SK-N-MC (cell line): ENCODE measurements at regions not wholly inside any gene's neighbourhood (a gene's known extent, or its start where the extent isn't known, plus 50 kb on each side); places are given as distances from the start of the nearest gene placed in this dataset.
A peak's percentile ranks its signal among the peaks of the same experiment; 100 is the strongest.

Experiments
- DNase-seq: peaks from one replicate; pipeline ENCODE4 v3.0.0-alpha.2; 2011; ENCODE audit warnings: low read depth, low spot score
- H3K27ac ChIP-seq: fragments of 200-600 bp; sonication (generic); 2 replicates; pipeline ENCODE4 v1.5.1; 2016; ENCODE audit warnings: mixed run types
- H3K36me3 ChIP-seq: fragments of 200-600 bp; sonication (generic); 2 replicates; pipeline ENCODE4 v1.6.1; 2017; ENCODE audit warnings: antibody characterized with exemption, low read length, mixed read lengths; ENCODE audit not compliant: insufficient read depth
- H3K4me3 ChIP-seq: fragments of 200-600 bp; sonication (generic); 2 replicates; pipeline ENCODE4 v1.5.1; 2016
- H3K9ac ChIP-seq: fragments of 200-600 bp; sonication (generic); 2 replicates; pipeline ENCODE4 v1.8.0; 2017; ENCODE audit warnings: mixed run types, mixed read lengths; ENCODE audit not compliant: insufficient read length
- H3K9me3 ChIP-seq: fragments of 200-600 bp; sonication (generic); 2 replicates; pipeline ENCODE4 v1.6.1; 2017; ENCODE audit warnings: low read depth, mild to moderate bottlenecking, antibody characterized with exemption, low read length, moderate library complexity, mixed read lengths
- EZH2 ChIP-seq: fragments of 200-600 bp; sonication (generic); IDR thresholded peaks from one replicate; pipeline ENCODE4 v1.6.1; 2017; ENCODE audit warnings: antibody characterized with exemption
- FOXP2 ChIP-seq: optimal IDR thresholded peaks from 2 replicates; pipeline ENCODE3; 2011; ENCODE audit warnings: mild to moderate bottlenecking, moderate library complexity; ENCODE audit not compliant: insufficient read depth; ENCODE audit errors: extremely low read length, control extremely low read depth
- POLR2AphosphoS5 ChIP-seq: IDR thresholded peaks from 2 replicates; pipeline ENCODE4 v1.6.1; 2012; ENCODE audit warnings: mild to moderate bottlenecking, low read depth, low read length, borderline replicate concordance

DNA sequence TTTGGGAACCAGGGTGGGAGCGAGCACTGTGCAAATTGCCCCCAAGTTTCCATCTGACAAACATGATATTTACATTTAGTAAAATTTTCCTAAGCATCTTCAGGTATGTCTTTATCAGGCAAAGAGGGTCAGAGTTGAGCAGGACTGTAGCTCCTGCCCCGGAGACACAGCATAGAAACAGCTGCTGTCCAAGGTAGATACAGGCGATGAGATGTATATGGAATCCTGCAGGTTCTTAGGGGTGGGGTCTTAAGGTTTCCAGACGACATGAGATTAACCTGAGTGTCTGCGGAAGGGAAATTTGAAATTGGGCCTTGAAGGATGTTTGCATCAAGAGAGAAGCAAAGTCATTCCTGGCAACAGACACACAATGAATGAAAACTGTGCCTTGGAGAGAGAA is 998.8 kb downstream of the AACS start:
- Histone ChIP-seq H3K27ac (no peak overlapping the region), H3K9ac (no peak overlapping the region), H3K9me3 (no peaks in the 10 kb centered on the region), H3K4me3 (no peak overlapping the region), H3K36me3 (no peaks in the 10 kb centered on the region)
- DNase-seq = no peak
- TF ChIP-seq EZH2 = no peak
- no peak for TF ChIP-seq POLR2AphosphoS5
- TF ChIP-seq FOXP2 = no peak

DNA sequence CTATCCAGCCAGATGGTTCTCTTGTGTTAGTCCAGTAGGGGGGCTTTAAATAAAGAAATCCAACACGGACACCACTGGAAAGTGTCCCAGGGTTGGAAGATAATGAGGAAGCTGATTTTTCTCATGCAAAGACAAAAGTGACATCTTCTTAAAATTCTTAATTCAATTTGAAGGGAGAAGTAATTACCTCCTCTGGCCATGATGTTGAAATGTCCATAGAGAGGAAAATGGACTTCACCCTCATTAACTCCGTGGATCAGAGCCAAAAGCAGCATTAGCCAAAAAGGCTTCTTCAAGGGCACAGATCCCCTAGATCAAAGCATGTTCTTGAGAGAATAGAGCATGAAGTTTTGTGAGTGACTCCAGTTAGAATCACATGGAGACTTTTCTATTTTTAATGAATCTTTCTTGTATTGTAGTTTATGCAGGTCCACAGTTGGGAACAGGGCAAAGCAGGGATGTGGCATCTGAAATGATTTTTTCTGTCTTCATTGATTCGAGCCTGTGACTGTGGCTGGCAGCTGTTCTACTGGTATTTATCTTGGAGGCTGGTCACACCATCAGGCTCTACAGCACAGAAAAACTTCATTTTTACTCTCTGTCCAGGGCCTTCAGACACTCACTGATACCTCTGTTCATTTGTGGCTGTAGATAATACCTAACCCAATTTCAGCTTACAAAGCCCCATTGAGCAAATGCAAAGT is 1002.5 kb downstream of the AACS start:
- Histone ChIP-seq H3K9ac (peak overlapping the region; percentile 3), H3K4me3 (no peak overlapping the region), H3K9me3 (no peaks in the 10 kb centered on the region; the same call in 1 of the 2 replicates), H3K27ac (no peak overlapping the region), H3K36me3 (peaks cover 3% of the 10 kb centered on the region; the same call in 1 of the 2 replicates)
- no peak for DNase-seq
- TF ChIP-seq FOXP2 = no peak
- TF ChIP-seq EZH2 = no peak
- TF ChIP-seq POLR2AphosphoS5 = no peak

DNA sequence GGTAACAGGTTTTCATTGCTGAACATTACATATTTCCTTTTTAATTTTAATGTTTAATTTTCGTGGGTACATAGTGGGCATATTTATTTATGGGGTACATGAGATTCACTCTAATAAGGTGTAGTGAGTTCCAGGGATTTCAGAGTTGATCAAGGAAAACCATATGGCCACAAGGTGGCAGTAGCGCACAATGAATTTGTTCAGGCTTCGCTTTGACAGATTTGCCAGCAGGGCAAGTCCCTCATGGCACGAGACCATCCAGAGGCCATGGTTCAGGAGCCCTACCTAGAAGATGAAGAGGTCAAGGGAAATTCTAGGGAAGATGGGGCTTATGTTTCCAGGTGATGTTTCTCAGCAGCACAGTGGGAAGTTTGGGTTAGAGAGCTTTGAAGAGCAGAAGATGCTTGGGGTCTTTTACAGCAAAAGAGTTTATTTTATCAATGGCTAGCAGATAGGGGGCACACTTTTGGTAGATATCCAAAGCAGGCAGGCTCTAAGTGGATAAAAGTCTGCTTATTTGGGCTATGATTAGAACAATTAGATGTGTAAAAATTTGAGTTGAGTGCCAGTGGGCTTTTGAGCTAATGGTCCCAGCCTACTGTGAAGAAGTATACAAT is 1004.4 kb downstream of the AACS start:
- DNase-seq = peak; percentile 79
- no peak overlapping the region for H3K27ac ChIP-seq
- no peak overlapping the region for H3K4me3 ChIP-seq
- no peaks in the 10 kb centered on the region; the same call in 1 of the 2 replicates for H3K9me3 ChIP-seq
- no peak overlapping the region for H3K9ac ChIP-seq
- H3K36me3 ChIP-seq = peaks cover 3% of the 10 kb centered on the region; the same call in 1 of the 2 replicates
- TF ChIP-seq EZH2 = no peak
- no peak for TF ChIP-seq POLR2AphosphoS5
- no peak for TF ChIP-seq FOXP2

DNA sequence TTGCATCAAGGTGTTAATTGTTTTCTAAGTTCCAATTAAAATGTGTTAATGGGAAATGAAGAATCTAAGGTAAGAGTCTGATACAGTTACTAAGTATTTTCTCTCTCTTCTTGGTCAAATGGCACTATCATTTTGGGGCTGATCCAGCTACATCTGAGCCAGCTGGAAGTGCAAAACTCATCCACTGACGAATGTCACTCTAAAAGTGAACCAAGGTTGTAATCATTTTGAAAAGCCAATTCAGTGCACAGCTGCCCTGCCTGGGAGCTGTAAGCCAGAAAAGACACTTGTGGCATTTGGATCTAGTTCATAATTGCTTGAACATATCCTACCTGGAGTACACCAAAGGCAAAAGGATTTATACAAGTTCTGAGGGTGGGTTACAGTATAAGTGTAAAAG is 1011.3 kb downstream of the AACS start:
- TF ChIP-seq POLR2AphosphoS5 (no peak), FOXP2 (no peak)
- Histone ChIP-seq H3K36me3 (no peaks in the 10 kb centered on the region), H3K9ac (no peak overlapping the region), H3K4me3 (no peak overlapping the region), H3K27ac (no peak overlapping the region), H3K9me3 (no peaks in the 10 kb centered on the region)
- DNase-seq = no peak

DNA sequence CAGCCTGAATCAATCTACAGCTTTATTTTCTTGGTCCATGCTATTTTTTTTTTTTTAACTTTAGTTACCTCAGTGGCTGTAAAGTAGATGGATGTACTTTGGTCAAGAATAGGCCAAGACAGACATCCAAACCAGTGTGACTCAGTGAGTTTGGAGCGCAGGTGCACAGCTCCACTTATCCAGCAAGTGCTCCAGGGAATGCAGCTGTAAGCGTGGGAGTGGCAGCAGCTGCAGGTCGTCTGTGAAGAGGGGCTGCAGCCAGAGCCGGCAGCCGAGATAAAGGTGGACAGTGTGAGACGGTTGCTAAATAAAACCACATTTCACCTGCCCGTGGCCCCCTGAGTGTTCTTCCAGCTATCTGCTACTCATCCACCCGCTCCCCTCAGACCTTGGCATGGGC is 1018.7 kb downstream of the AACS start:
- DNase-seq = no peak
- TF ChIP-seq FOXP2 (no peak), EZH2 (no peak), POLR2AphosphoS5 (no peak)
- no peak overlapping the region for H3K27ac ChIP-seq
- no peak overlapping the region for H3K9ac ChIP-seq
- H3K36me3 ChIP-seq = no peaks in the 10 kb centered on the region
- H3K9me3 ChIP-seq = no peaks in the 10 kb centered on the region
- no peak overlapping the region for H3K4me3 ChIP-seq

DNA sequence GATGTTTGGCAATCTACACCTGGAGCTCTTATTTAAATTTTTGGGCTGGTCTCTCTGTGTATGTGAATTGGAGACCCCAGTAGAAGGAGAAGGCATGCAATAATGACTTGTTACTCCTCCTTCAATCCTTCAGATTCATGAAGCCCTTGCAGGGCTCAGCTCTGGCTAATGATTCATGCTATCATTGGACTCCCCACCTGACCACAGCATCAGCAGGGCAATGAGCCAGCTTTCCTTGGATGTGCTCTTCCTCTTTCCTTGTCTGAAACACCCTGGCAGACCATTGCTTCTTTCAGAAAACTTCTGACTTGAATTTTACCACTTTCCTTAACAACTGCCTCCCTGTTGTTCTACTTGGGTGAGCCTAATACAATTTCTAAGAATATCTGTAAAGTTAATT is 1019.2 kb downstream of the AACS start:
- no peak overlapping the region for H3K27ac ChIP-seq
- DNase-seq = no peak
- TF ChIP-seq FOXP2 = no peak
- TF ChIP-seq POLR2AphosphoS5 = no peak
- TF ChIP-seq EZH2 = no peak
- H3K9me3 ChIP-seq = no peaks in the 10 kb centered on the region
- no peak overlapping the region for H3K4me3 ChIP-seq
- no peaks in the 10 kb centered on the region for H3K36me3 ChIP-seq
- no peak overlapping the region for H3K9ac ChIP-seq

DNA sequence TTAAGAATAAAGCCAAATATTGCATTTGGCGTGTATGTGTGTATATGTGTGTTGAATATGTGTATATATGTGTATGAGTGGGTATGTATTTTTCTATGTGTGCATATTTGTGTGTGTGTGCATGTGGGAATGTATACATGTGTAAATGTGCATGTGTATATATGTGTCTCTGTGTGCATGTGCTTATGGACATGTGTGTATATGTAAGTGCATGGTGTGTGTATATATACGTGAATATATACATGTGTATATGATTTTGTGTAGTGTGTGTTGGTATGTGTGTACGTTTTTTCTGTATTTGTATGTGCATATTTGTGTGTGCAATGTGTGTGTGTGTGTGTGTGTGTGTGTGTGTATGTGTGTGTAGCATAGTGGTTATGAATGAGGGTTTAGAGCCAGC is 1021.0 kb downstream of the AACS start:
- no peak for TF ChIP-seq POLR2AphosphoS5
- TF ChIP-seq FOXP2 = no peak
- TF ChIP-seq EZH2 = no peak
- no peaks in the 10 kb centered on the region for H3K9me3 ChIP-seq
- H3K4me3 ChIP-seq = no peak overlapping the region
- H3K36me3 ChIP-seq = no peaks in the 10 kb centered on the region
- no peak overlapping the region for H3K9ac ChIP-seq
- no peak overlapping the region for H3K27ac ChIP-seq
- DNase-seq = no peak

DNA sequence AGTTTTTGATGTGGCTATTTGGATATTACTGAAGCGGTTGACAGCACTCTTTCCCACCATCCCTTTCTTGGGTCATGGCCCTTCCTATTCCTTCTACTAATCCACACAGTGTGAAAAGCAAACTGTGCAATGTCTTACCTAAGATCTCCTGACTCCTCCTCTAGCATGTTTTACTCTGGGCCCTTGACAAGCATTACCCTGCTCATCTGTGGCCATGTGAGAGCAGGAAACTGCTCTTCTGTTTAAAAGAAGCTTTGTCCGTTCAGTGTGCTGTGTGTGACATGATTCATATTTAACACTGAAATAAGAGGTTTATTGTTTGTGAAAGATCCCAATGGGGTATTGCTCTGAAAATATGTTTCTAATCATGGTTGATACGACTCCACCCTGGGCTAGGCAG is 1022.5 kb downstream of the AACS start:
- Histone ChIP-seq H3K36me3 (no peaks in the 10 kb centered on the region), H3K9ac (no peak overlapping the region), H3K9me3 (no peaks in the 10 kb centered on the region), H3K27ac (no peak overlapping the region), H3K4me3 (no peak overlapping the region)
- no peak for DNase-seq
- TF ChIP-seq FOXP2 (no peak), EZH2 (no peak), POLR2AphosphoS5 (no peak)

DNA sequence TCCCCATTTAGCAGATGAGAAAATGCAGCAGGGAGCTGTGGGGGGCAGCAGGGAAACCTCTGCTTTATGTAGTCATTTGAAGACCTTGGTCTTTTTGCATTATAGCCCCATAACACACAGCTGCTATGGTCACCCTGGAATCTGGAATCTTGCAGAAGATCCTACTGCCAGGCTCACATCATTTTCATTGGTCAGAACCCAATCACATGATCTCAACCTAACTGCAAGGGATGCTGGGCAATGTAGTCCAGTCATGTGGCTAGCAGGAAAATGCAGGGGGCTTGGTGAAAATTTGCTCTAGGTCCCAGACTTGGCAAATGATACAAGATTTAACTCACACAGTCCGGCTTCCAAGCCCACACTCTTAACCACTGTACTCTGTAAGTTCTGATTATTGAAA is 1028.7 kb downstream of the AACS start:
- no peaks in the 10 kb centered on the region for H3K36me3 ChIP-seq
- no peaks in the 10 kb centered on the region for H3K9me3 ChIP-seq
- H3K9ac ChIP-seq = no peak overlapping the region
- TF ChIP-seq EZH2 (no peak), POLR2AphosphoS5 (no peak), FOXP2 (no peak)
- H3K4me3 ChIP-seq = no peak overlapping the region
- DNase-seq = no peak
- no peak overlapping the region for H3K27ac ChIP-seq
